WERI-Rb-1 (cell line): ENCODE measurements at regions not wholly inside any gene's neighbourhood (a gene's known extent, or its start where the extent isn't known, plus 50 kb on each side); places are given as distances from the start of the nearest gene placed in this dataset.

ENCODE experiments used
- DNase-seq: peaks from one replicate; pipeline ENCODE4 v3.0.0-alpha.2; 2020
- H3K27ac ChIP-seq: fragments of 250-450 bp; sonication (Bioruptor Pico); 2 replicates; pipeline ENCODE4 v1.5.1; 2020; ENCODE audit warnings: mild to moderate bottlenecking, moderate library complexity
- H3K27me3 ChIP-seq: fragments of 250-450 bp; sonication (Bioruptor Pico); 2 replicates; pipeline ENCODE4 v1.5.1; 2021; ENCODE audit warnings: mild to moderate bottlenecking, low read depth, moderate library complexity; ENCODE audit not compliant: insufficient read depth, severe bottlenecking
- H3K36me3 ChIP-seq: fragments of 250-450 bp; sonication (Bioruptor Pico); 2 replicates; pipeline ENCODE4 v1.5.1; 2020; ENCODE audit warnings: mild to moderate bottlenecking, moderate library complexity
- H3K4me3 ChIP-seq: 2 replicates; pipeline ENCODE4 v1.5.1; 2011; ENCODE audit warnings: low read depth, mild to moderate bottlenecking, control low read depth, low read length
- H3K9me3 ChIP-seq: fragments of 250-450 bp; sonication (Bioruptor Pico); 2 replicates; pipeline ENCODE4 v1.5.1; 2021; ENCODE audit warnings: mild to moderate bottlenecking, moderate library complexity; ENCODE audit not compliant: severe bottlenecking
- TF ChIP-seq, protein P1 (sequence below): IDR thresholded peaks from 2 replicates; pipeline ENCODE4 v1.5.1; 2011; ENCODE audit warnings: low read depth, mild to moderate bottlenecking, control low read depth, inconsistent platforms, low read length

DNA sequence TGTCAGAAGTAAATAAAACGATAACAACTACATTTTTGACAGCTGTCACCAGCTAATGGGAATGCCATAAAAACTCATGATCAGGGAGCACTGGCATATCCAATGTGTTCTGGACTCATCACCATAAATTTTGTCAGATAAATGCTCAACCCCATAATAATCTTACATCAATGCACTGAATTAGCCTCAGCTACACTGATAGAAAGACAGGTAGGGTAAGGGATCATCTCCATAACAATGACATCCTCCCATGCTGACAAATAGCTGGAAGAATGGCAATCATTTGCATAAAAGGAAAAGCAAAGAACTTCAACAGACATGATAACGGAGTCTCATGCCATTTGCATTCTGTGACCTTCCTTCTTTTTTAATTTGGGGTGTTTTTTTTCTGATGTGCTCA lies 352.8 kb upstream of the PFKP start:
- TF ChIP-seq, protein P1, sequence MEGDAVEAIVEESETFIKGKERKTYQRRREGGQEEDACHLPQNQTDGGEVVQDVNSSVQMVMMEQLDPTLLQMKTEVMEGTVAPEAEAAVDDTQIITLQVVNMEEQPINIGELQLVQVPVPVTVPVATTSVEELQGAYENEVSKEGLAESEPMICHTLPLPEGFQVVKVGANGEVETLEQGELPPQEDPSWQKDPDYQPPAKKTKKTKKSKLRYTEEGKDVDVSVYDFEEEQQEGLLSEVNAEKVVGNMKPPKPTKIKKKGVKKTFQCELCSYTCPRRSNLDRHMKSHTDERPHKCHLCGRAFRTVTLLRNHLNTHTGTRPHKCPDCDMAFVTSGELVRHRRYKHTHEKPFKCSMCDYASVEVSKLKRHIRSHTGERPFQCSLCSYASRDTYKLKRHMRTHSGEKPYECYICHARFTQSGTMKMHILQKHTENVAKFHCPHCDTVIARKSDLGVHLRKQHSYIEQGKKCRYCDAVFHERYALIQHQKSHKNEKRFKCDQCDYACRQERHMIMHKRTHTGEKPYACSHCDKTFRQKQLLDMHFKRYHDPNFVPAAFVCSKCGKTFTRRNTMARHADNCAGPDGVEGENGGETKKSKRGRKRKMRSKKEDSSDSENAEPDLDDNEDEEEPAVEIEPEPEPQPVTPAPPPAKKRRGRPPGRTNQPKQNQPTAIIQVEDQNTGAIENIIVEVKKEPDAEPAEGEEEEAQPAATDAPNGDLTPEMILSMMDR, result no peak
- Histone ChIP-seq H3K9me3 (no peaks in the 10 kb centered on the region), H3K27me3 (no peaks in the 10 kb centered on the region), H3K27ac (no peak overlapping the region), H3K36me3 (no peaks in the 10 kb centered on the region), H3K4me3 (no peak overlapping the region)
- DNase-seq, result no peak

DNA sequence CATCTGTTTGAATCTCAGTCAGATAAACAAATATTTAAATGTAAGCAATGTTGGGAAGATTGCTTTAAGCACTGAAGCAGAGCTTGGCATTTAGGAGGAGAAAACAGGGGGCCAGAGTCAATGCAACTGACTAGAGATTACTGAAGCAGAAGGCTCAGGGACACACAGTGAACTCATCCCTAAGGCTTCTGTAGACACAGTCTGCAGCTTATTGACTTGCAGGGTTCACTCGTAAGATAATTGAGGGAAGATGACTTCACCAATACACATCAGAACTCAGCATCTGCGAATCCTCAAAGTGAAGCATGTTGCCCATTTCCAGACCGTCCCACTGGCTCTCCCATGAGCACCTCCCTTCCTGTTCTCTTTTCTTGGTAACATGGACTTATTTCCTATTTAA lies 363.4 kb upstream of the PFKP start:
- no peak overlapping the region for H3K4me3 ChIP-seq
- no peak for DNase-seq
- TF ChIP-seq, protein P1, result no peak
- no peaks in the 10 kb centered on the region for H3K9me3 ChIP-seq
- no peaks in the 10 kb centered on the region for H3K36me3 ChIP-seq
- H3K27me3 ChIP-seq, result no peaks in the 10 kb centered on the region
- no peak overlapping the region for H3K27ac ChIP-seq

DNA sequence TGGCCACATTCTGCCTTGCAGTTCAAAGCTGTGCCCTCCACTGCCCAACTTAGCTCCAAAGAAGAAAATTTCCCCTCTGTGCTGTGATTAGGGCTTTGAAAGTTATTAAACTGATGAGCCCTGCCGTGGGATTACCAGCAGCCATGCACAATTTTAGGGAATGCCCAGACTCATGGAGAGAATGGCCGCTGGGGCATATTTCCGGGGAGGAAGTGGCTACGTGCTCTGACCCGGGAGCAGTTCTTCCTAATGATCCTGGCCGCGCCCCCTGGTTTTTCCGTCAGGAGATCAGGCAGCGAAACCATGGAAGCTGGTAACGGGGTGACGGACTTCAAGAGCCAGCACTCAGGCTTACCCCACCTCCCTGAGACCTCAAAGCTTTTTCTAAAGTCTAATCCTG lies 365.5 kb upstream of the PFKP start:
- H3K27me3 ChIP-seq, result no peaks in the 10 kb centered on the region
- H3K36me3 ChIP-seq, result no peaks in the 10 kb centered on the region
- H3K27ac ChIP-seq, result no peak overlapping the region
- no peak overlapping the region for H3K4me3 ChIP-seq
- TF ChIP-seq, protein P1, result no peak
- no peaks in the 10 kb centered on the region for H3K9me3 ChIP-seq
- DNase-seq, result no peak

GRCh38 chr10:2700626-2701305 lies 366.6 kb upstream of the PFKP start:
- Histone ChIP-seq H3K4me3 (no peak overlapping the region), H3K27me3 (no peaks in the 10 kb centered on the region), H3K36me3 (no peaks in the 10 kb centered on the region), H3K9me3 (no peaks in the 10 kb centered on the region), H3K27ac (no peak overlapping the region)
- TF ChIP-seq, protein P1, result no peak
- DNase-seq, result no peak

- no peaks in the 10 kb centered on the region for H3K36me3 ChIP-seq
- no peaks in the 10 kb centered on the region for H3K9me3 ChIP-seq
- no peak overlapping the region for H3K4me3 ChIP-seq
- TF ChIP-seq, protein P1, result no peak
- no peak for DNase-seq
- H3K27me3 ChIP-seq, result no peaks in the 10 kb centered on the region
- no peak overlapping the region for H3K27ac ChIP-seq
Measured at GRCh38 chr10:2688958-2689357, 378.4 kb upstream of the PFKP start.

- TF ChIP-seq, protein P1, result no peak
- Histone ChIP-seq H3K27me3 (no peaks in the 10 kb centered on the region), H3K36me3 (no peaks in the 10 kb centered on the region), H3K27ac (no peak overlapping the region), H3K4me3 (no peak overlapping the region), H3K9me3 (no peaks in the 10 kb centered on the region)
- no peak for DNase-seq
Measured at GRCh38 chr10:2686691-2687090, 380.7 kb upstream of the PFKP start.
